NCI-H2196 (cell line): ENCODE measurements at regions not wholly inside any gene's neighbourhood (a gene's known extent, or its start where the extent isn't known, plus 50 kb on each side); places are given as distances from the start of the nearest gene placed in this dataset.

ENCODE experiments used
- DNase-seq: peaks from one replicate; lab custom pipeline; 2025; ENCODE audit not compliant: unreplicated experiment; lab: John Stamatoyannopoulos, UW

DNA sequence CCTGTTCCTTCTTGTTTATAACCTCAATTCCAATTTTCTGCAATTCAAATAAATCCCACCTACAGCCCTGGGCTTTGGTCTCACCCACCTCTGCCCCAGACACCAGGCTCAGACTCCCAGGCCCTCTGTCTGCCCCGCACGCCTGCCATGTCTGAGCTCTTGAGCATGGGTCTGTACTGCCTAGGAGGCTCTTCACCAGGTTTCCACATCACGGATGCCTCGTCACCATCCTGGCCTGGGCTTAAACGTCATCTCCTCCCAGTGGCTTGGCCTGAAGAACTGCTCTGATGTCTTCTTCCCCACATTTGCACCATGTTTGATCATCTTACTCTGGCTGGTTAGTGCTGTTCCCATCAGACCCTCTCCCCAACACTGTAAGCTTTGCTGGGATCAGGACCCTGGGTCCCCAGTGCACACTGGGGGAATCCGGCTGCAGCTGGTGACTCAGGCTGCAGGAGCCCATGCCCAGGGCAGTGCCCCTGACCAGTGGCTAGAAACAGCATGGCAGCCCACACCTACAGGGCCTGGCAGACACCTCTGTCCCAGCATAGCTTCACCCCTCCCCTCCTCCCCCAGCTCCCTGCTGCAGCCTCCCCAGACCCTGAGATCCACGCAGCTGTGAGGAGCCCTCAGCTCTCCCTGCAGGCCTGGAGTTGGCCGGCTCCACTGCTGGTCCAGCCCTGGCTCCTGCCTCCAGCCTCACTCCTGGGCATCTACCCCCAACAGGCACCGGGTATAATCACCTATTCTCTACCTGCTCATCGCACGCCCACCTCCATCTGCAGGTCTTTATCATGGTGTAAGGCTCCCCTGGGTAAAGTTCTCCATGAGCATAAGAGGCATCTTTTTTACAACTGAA, 162.8 kb upstream of the NSMCE3 start:
- DNase-seq: no peak

GRCh38 chr15:29430831-29431230, 161.2 kb upstream of the NSMCE3 start:
- no peak for DNase-seq

GRCh38 chr15:29430124-29430523, 160.5 kb upstream of the NSMCE3 start:
- DNase-seq: no peak

- no peak for DNase-seq
These were observed 160.0 kb upstream of the NSMCE3 start for GRCh38 chr15:29429584-29429983.

DNA sequence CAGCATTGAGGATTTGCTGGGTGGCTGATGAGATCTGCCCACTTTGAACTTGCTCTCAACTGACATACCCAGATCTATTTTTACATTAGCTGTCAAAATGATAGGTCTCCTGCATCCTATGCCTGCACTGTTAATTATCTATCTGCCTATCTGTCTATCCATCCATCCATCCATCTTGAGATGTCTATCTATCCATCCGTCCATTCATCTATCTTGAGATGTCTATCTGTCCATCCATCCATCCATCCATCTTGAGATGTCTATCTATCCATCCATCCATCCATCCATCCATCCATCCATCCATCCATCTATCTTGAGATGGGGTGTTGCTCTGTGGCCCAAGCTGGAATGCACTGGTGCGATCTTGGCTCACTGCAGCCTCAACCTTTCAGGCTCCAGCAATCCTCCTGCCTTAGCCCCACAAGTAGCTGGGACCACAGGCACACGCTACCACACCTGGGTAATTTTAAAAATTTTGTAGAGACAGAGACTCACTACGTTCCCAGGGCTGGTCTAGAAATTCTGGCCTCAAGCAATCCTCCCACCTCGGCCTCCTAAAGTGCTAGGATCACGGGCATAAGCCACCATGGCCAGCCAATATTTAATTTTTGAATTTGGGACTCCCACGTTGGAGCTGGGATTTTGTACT, 159.4 kb upstream of the NSMCE3 start:
- DNase-seq: no peak

- DNase-seq: no peak
These were observed 156.2 kb upstream of the NSMCE3 start for GRCh38 chr15:29425864-29426263.

DNA sequence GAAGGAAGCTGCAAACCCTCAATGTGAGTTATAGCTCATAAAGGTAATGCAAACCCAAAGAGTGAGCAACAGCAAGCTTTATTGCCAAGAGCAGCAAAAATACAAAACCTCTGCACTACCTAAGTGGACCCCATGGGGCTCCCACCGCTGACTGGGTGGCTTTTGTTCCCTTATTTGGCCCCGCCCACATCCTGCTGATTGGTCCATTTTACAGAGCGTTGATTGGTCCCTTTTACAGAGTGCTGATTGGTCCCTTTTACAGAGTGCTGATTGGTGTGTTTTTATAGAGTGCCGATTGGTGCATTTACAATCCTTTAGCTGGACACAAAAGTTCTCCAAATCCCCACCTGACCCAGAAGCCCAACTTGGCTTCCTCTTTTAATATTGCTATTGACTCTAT, 154.5 kb upstream of the NSMCE3 start:
- no peak for DNase-seq

GRCh38 chr15:29422606-29423005, 153.0 kb upstream of the NSMCE3 start:
- no peak for DNase-seq

GRCh38 chr15:29420188-29420587, 150.6 kb upstream of the NSMCE3 start:
- no peak for DNase-seq

DNA sequence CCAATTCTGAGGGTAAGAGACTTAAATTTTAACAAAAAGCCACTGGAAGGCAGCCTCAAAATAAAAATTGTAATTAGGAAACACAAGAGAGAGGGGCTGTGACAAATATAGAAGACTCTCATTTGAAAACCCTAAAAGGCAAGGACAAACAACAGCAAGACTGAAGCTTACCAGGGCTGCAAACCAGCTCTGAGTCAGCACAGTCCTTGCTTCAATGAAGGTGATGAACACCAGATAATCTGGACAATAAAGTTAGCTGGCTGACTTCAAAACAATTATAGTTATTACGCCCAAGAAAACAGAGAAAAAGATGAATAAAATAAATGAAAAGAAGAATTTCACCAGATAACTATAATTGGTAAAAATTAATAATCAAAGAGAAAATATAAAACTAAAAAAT, 149.3 kb upstream of the NSMCE3 start:
- DNase-seq: no peak

DNA sequence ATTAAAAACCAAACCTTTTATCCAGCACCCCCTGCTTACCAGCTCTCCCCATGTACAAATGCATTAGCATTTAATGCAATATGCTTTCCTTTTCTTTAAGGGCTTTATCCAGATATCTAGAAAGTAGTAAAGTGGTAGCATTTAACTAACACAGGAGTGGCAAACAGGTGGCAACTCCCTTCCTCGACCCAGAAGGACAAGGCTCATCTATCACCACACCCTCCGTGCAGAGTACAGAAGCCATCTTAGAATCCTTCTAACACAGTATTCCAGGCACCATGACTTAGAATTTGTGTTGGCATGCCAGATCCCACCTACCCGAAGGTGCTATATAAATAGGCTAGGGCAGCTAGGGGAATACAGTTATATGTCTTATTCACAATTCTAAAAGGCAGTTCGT, 148.6 kb upstream of the NSMCE3 start:
- no peak for DNase-seq

DNA sequence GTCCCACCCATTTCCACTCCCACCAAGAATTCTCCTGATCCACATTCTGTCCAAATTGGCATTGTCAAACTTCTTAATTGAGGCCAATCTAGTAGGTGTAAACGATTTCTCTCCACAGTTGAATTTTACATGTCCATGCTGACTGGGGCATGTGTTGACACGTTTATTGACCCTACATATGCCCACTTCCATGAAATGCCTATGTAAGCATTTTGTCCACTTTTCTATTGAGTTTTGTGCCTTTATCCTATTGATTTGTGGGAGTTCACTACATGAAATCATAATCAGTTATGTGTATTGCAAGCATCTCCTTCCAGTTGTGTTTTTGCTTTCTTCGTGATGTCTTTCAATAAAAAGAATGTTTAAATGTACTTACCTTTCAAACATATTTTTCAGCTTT, 141.7 kb upstream of the NSMCE3 start:
- no peak for DNase-seq

- DNase-seq: no peak
These were observed 140.7 kb upstream of the NSMCE3 start for GRCh38 chr15:29410338-29410737.

- no peak for DNase-seq
These were observed 140.3 kb upstream of the NSMCE3 start for GRCh38 chr15:29409890-29410289.

GRCh38 chr15:29405564-29405963, 135.9 kb upstream of the NSMCE3 start:
- DNase-seq: no peak

DNA sequence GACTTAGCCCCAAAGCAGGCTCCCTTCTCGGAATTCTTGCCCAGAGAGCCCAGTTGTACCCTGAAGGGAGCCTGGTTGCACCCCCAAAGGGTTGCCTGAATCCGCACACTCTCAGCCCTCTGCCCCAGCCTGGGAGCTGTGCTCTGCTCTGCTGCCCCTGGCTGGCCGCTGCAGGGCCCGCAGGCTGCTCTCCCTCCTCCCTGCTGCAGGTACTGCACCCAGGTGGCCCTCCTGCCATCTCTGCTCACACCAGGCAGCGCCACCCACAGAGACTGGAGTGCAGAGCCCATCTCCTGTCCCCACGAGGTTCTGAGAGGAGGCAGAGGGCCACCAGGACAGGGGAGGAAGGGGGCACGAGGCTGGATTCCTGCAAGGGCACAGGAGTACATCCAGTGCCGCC, 134.2 kb upstream of the NSMCE3 start:
- DNase-seq: no peak

DNA sequence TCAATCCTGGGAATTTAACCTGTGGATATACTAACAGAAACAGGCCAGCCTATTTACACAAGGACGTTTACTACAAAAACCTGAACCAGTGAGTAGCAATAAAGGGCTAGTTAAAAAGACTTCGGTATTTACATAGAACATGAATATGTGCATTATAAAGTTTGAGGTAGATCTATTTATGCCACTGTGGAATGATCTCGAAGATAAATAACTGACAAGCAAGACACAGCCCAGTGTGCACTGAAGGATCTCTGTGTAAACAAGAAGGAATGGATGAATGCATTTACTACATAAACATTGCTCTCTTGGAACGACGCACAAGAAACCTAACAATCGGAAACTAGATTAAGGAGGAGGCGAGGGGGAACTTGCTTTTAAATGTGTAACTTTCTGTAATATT, 132.0 kb upstream of the NSMCE3 start:
- DNase-seq: no peak

DNA sequence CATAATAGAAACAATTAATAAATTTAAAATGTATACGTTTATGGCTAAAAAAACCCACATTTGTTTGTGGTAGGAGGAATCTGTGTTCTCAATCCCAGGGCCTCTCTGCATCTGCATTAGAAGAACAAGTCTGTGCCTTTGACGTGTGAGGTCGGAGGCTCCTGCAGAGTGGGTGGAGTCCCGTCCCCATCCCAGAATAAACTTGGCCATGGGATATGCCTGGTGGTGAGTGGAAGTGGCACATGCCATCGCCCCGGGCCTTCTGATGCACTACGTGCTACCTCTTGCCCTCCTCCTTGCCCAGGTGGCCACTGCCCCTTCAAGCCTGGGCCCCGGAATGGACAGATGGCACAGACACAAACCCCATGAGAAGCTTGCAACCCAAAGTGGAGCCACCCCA, 131.1 kb upstream of the NSMCE3 start:
- DNase-seq: no peak

DNA sequence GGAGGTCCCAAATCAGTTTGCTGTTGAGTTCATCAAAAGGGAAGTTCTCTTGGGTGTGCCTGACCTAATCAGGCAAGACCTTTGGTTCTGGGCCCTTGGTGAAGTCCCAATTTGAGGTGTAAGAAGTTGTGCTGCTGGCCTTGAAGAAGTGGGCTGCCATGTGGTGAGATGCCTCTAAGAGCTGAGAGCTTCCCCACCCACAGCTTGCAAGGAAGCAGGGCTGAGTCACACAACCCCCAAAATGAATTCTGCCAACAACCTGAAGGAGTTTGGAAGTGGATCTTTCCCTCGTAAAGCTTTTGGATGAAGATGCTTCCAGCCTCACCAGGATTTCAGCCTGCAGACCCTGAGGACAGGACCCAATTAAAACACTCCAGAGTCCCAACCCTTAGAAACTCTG, 129.3 kb upstream of the NSMCE3 start:
- no peak for DNase-seq

- DNase-seq: no peak
These were observed 126.7 kb upstream of the NSMCE3 start for GRCh38 chr15:29396176-29396811.

DNA sequence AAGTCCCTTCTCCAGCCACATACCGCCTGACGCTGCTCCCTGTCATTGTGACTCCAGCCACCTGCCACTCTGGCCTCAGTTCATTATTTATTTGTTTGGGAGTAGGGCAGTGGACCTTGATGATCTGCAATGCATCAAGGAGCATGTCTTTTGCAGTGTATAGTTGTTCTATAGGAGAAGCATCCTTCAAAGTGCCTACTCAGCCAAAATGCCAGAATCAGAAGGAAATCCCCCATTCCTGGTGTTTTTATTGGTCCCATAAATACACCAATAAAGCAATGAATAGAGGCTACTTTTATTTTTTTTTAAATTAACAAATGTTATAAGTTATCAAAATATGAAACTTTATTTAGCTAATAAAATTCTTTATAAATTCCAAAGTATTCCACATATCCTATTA, 123.8 kb upstream of the NSMCE3 start:
- DNase-seq: no peak

DNA sequence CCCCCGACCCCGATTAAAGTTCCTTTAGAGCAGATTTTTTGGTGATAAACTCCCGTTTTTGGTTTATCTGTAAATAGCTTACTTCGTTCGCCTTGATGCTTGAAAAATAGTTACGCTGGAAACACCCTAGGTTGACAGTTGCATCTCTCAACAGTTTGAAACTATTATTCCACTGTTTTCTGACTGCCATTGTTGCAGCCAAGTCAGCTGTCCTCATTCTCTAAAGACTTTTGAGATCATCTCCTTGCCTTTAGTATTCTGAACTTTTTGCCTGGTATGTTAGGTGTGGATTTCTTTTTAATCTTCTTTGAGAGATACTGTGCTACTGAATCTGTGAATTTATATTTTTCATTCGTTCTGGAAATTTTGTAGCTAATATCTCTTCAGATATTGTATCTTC, 122.7 kb upstream of the NSMCE3 start:
- DNase-seq: no peak
